Hippocampal formation (tissue), 2 donors: ENCODE measurements at regions not wholly inside any gene's neighbourhood (a gene's known extent, or its start where the extent isn't known, plus 50 kb on each side); places are given as distances from the start of the nearest gene placed in this dataset.

Experiments
- DNase-seq, 2 donors: peaks; one replicate each; lab custom pipeline; 2025; lab: John Stamatoyannopoulos, UW

DNA sequence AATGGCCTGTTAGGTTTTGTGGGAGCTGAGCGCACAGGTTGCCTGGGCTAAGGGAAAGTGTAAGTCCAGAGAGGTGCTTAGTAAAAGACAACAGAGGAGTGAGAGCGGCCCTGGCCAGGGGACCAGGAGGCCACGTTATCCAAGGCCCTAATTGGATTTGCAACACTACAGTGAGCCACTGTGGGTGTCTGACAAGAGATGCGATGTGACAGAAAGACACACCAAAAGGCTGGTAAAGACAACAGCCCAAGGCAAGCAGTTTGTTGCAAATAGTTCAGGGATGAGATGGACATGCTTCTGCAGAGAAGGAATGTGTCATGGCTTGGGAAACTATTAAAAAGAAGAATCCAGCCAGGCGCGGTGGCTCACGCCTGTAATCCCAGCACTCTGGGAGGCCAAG, 162.7 kb upstream of the KIT start:
- no peak for DNase-seq

DNA sequence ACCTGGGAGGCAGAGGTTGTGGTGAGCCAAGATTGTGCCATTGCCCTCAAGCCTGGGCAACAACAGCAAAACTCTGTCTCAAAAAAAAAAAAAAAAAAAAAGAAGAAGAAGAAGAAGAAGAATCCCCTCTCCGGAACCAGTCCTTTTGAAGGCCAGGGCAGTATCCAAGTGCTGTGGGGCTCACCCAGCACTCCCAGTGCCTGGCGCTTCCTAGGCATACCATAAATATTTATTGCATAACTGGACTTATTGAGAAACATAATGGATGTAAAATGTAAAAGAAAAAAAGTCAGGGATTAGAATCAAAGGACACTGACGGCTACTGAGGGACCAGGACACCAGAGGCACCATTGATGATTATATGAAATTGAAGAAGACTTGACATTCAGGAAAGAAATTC, 162.1 kb upstream of the KIT start:
- no peak for DNase-seq

DNA sequence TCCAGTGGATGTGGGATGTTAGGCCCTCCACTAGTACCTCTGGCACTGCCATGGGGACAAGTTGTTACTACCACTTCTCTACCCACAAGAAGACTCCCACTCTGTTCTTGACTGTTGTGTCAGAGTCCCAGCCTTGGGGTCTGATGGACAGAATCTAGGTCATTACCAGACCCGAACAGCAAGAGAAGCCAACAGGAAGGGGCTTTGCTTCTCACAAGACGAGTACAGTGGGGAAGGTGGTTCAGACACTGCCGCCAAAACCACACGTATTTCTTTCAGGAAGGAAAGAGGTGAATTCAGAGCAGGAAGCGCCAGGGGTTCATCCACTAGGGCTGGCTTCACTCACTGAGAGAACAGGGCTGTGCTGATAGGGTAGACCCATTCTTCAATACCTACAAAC, 161.3 kb upstream of the KIT start:
- DNase-seq: no peak

DNA sequence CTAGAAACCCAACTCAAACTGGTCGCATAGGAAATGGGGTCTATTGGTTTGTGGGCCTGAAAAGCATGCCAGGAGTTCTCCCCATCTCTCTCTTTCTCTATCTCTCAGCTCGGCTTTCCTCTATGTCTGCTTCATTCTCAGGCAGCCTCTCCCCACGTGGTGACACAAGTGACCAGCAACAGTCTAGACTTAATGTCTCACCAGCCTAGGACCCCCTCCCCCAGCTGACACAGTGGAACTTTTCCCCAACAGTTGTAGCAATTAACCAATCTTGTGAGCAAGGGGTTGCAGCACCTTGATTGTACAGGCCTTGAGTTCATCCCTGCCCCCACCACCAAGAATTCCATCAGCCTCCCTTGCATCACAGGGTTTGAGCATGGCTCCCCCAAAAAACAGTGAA, 159.8 kb upstream of the KIT start:
- no peak for DNase-seq

DNA sequence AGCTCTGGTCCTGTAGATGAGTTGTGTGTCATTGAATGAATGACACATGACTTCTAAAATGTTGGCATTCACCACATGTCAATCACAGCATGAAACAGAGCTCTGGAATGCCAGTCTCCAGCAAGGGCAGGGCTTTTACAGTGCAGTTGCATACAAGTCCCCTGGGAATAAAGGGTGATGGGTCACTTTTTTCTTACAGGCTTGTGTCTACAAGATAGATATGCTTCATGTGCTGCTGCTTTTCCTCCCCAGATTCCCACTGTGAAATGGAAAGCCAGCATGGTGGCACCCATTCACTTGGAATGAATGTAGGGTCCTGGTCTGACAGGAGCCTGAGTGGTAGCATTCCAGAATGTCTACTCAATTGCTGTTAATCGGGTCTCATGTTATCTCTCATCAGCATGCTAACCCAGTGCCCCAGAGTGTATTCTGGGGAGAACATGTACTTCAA, 159.1 kb upstream of the KIT start:
- DNase-seq: no peak

DNA sequence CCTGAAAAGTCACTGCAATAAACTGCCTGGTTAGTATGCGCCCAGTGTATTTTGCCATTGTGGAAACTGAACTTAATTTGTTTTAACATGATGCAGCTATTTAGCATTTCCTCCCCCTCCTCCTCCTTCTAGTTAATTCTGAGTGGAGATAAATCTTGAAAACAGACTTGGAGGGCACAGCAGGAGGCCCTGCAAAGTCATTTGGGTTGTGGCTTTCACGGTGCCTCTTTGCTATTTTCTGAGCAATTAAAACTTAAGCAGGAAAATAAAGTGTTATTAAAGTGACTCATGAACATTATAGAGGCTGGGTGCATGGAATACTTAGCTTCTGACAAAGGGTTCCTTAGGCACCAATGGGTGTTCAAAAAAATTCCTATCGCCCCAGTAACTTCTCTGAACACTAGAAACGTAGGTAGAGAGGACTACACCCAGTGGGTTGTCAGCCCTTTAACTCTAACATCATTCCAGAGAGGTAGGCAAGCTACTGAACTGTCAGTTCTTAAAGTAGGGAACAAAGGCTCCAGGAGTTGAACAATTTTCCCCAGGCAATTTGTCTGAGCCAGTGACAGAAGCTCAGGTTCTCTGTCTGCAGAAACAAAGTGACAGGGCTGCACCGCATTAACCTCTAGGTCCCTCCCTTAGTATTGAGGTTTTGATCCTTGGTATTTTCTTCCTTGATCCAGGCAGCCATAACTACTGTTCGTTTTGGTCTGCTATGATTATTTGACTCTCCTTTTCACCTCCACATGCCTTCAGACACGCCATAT, 158.3 kb upstream of the KIT start:
- DNase-seq: no peak

DNA sequence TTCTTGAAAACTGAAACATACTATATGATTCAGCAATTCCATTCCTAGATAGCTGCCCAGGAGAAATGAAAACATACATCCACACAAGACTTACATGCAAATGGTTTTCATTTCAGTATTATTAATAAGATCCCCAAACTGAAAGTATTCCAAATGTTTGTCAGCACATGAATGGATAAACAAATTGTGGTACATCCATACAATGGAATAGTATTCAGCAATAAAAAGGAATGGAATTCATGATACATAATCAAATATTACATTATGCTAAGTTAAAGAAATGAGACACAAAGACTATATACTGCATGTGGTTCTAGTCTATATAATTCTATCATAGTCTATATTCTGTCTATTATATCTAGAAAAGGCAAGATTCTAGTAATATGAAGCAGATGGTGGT, 152.4 kb upstream of the KIT start:
- no peak for DNase-seq

DNA sequence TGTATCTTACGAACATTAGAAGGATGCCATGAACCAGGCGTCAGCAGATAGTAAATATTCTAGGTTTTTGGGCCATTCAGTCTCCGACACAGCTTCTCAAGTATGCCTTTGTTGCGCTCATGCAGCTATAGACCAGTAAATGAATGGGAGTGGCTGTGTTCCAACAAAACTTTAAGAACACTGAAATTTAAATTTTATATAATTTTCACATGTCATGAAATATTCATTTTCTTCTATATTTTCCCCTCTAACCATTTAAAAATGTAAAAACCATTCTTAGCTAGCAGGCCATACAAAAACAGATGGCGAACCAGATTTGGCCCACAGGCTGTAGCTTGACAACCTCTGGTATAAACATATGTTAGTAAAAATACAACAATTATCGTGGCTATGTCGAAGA, 151.8 kb upstream of the KIT start:
- no peak for DNase-seq

DNA sequence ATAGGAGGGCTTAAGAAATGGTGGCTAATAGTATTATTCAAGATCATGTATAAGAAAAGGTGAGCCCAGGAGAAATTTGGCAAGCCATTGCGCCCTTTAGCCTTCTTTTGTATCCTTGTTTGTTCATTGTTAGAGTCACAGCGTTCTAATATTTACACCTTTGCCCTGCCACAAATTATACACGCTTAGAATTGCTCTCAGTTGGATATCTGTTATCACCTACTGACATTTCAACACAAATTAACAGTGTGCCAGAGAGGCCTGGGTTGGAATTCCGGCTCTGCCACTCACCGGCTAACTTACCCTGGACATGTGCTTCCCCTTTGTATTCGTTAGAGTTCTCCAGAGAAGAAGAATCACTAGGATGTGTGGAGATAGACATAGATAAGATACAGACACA, 148.7 kb upstream of the KIT start:
- DNase-seq: no peak

DNA sequence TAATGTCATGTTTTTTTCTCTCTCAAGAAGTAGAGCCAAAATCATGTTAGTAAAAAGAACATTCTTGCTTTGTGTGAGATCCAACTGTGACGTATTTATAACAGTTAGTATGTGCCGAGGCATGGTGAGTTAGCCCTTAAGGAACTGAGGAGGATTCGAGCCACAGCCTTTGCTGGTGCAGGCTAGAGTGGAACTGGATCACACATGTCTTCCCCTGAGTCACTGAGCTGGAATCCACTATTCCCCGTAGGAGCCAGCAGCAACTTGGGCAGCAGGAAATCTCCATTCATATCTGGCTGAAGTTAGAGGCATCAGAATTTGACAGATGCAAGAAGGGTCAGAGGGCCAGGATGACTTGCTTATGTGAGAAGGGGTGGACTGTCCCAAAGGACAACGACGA, 144.6 kb upstream of the KIT start:
- no peak for DNase-seq

DNA sequence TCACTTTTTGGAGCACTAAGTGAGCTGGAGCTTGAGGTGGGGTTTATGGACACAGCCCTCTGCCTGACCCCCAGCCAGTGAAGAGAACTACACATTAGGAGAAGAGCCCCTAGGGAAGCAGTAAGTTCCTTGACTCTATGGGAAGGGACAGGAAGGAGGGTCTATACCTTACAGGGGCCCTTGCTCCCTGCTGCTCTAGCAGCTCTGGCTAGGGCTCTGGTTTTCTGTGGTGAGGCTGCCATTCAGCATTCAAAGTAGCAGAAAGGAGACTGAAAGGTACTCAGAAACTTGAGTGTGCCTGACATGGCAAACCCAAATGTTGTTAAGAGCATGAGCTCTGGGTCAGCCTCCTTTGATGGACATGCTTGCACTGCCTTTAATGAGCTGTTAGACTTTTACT, 144.0 kb upstream of the KIT start:
- DNase-seq: no peak

DNA sequence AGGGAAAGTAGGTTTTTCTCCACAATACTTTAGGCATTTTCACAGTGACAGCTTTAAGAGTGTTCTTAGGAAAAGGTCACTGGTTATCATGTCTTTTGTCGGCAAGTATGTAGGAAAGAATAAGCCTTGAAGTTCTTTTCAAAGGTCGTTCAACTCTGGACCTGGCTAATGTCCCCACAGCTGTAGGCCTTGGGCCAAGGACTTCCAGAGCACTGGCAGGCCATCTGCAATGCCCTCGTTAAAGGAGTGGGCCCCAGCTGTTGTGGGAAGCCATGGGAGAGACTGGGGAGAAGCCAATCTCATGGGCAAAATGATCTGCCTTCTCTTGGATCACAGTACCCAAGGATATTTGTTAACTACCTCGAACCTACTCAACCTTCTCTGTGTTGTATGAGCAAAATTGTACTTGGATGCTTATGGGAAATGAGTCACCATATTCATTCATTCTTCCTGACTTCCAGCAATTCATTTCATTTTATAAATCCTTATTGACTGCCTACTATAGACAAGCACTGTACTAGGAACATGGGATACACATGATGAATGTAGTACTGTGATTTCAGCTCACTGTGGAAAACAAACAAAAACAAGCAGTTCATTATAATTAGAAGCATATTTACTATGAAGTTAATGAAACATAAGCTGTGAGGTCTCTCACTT, 141.1 kb upstream of the KIT start:
- no peak for DNase-seq

DNA sequence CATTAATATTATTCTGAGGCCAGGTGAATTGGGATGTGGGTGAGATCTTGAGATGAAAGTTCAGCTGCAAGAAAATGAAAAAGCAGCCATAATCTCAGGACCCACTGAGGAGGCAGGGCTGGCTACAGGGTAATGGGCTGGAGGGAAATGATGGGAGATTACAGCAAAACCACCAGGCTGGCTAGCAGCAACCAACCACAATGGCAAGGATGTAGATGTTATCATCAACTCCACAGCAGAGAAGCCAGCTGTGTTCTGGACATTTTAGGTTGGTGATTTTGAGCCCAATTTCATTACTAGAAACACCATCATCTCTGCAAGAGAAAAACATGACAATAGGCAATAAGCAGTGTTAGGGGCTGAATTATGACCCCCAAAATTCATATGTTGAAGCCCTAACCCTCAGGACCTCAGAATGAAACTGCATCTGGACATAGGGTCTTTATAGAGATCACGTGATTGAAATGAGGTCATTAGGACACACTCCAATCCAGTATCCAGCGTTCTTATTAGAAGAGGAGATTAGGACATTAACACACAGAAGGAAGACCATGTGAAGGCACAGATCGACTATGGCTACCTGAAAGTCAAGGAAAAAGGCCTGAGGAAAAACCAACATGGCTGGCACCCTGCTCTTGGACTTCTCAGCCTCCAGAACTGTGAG, 139.8 kb upstream of the KIT start:
- DNase-seq: no peak

DNA sequence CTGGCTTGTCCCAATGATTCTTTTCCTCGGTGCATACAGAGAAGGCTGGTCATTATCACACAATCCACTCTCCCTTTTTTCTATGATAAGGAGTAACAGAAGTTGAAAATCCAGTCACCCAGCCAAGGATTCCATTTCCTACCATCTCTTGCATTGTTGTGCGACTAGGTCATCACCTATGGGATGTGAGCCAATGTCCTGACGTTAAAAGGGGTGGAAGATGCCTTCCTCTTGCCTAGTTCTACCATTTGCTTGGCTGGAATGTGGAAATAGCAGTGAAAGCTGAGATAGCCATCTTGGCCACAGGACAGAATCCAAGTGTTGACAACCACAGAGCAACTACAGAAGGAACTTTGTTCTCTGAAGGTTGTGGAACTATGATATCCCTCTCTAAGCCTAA, 132.2 kb upstream of the KIT start:
- no peak for DNase-seq

DNA sequence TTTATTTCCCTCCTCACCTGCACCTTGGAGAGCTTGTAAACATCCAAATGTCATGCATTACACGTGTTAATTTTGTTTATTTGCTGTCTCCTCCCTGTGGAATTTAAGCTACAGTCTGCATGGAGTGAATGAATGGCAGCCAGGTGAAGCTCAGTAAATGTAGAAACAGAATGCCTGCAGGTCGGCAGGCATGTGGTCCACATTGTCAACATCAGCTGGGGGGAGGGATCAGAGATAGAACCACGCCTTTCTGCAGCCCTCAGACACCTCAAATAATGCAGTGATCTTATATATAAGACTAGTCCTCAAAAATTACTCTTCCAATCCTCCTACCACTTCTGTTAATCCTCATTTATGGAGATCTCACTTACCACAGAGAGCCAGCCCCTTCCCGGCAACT, 131.2 kb upstream of the KIT start:
- DNase-seq: no peak

DNA sequence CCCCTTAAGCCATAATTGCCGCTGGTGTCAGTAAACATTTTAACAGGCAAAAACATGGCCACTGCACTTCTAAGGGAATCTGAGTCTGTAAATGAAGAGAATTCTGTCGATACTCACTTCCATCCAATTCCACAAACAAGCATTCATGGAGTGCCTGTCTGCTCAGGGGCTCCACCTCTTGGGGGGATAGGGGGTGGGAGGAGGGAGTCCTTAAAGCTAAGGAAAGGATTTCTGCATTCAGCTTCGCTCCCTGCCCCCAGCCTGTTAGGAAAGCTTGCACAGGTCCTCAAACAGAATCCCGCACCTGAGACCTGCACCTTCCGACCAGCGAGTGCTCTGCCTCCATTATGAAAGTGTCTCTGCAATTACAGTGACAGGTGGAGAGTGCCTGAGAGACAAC, 130.2 kb upstream of the KIT start:
- DNase-seq: no peak

DNA sequence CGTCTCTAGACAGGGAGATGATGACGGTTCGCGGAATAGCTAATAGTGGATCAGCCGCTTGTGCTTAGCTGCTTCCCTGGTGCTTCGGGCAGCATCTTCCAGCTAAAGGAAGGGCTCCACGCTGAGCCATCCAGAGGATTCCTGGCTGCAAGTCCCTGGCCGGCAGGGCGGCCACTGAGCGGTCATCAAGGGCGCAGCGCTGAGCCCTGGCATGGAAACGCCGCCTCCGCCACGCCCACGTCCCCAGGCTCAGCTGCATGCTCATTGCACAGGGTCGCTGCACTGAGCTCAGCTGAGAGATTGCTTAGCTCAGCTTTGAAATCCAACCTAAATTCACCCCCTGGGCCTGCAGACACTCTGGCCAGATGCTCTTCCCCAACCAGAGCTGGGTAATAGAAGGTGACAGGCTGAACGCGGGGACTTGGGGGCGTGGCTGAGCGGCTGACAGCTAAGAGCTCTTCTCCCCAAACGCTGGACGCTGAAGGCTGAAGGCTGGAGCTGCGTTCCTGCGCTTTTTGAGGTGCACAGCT, 118.2 kb upstream of the KIT start:
- DNase-seq: peak; percentile 12 to 53

DNA sequence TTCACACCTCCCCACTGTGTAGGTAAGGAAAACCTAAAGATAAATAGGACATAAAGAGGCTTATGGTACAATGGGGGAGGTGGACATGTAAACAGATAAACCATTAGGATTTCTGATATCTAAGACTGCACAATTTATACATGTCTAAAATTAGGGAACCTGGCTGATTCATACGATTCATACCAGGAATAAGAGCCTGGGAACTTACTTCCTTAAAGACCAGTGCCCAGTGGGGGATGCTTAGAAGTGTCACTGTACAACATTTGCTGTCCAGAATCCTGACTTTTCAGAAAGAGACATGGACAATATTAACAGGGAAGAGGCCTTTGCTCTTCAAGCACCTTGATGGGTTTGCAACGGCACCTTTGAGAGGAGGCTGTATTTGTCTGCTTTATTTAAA, 116.8 kb upstream of the KIT start:
- DNase-seq: no peak

DNA sequence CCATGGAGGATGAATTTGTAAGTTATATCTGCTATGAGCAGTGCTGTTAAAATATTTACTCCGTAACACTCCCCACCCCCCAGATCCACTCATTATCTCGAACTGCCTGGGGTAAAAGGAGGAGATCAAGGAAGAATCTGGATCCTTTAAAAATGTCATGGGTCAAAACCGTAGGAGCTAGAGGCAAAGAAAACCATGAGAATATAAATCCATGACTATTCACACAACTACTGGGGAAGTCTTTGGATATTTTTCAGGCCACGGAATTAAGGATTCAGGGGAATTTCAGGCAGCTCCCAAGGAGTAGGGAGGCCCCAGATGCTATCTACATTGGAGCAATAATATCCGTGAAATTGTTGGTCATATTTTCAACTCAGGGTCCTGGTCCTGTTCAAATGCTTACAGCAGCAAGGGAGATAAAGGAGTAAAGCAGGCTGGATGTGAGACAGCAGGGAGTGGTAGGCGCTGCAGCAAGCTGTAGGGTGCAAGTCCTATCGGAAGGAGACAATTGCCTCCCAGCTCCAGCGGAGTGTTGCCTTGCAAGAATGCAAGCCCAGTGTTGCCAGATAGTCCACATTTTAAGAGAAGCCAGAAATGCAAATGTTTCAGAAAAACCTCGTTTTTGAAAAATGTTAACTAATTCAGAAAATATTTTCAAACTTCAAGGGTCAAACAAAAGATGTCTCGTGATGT, 116.2 kb upstream of the KIT start:
- no peak for DNase-seq

DNA sequence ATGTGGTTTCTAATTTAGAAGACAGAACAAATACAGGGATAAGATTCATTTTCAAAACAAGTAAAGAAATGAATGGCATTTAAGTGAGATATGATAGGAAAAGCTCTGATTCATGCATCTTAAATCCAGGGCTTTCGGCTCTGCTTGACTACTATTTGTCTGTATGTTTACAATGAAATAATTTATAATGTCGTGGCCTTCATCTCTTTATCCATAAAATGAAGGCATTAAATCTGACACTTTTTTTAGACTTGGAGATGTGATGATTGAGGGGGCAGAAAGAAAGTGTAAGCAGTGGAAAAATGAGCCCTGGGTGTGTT, 115.7 kb upstream of the KIT start:
- no peak for DNase-seq

DNA sequence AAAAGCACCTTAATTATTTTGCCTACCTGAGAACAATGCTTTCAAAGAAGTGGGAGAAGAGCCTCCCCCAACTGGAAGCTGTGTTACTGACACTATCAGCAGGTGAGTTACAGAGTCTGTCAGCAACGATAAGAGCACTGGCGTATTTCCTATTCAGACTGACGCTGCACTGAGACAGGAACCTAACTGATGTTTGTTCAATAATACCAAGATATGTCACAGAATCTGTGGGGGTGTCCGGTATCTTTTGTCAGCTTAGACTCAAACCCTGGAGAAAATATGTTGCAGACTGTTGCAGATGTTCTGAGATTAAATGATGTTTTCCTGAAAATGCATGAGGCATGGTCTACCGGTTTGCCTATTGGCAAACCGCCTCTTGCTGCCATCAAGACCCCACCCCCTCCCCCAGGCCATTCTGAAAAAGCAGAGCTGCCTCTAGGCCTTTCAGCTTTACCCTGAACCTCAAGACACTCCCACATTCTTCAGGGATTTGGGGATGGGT, 115.2 kb upstream of the KIT start:
- DNase-seq: no peak

DNA sequence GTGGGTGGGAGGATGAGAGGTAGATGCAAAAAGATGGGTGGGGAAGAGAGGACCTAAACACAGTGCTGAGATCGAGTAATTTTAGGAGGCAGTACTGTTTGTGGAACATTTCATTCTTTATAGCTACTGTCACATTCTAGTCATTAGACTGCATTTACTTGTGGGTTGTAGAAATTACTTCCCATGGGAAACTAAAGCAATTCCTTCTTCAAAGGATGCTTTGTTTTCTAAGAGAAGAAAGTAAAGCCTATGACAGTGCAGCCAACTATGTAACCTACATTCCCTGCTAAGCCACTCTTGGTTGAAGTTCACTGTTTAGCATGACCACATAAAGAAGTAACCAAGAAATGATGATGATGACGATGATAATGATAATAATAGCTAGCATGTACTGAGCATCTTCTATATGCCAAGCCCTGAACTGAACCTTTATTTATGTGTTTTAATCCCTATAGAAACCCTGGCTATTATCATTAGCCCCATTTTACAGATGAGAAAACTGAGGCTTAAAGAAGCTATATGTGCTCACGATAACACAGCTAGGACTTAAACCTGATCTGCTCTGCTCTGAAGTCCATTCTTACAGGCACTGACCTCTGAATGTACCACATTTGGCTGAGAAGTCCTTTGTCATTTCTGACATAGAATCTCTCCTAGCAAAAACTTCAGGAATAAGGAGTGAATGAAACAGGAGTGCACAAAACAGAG, 114.5 kb upstream of the KIT start:
- no peak for DNase-seq
